Transverse colon (tissue), 4 donors: ENCODE measurements at regions not wholly inside any gene's neighbourhood (a gene's known extent, or its start where the extent isn't known, plus 50 kb on each side); places are given as distances from the start of the nearest gene placed in this dataset.

Experiments used
- DNase-seq: peaks from one replicate; pipeline ENCODE4 v3.0.0-alpha.2; 2019
- H3K27ac ChIP-seq, 4 donors: fragments of 200-600 bp; sonication (generic); 2 replicates each; pipeline ENCODE4 v1.5.1; 2016 to 2018; ENCODE audit warnings: inconsistent platforms in 4 of 4
- H3K27me3 ChIP-seq: fragments of 200-600 bp; sonication (generic); 2 replicates; pipeline ENCODE4 v1.5.1; 2017; ENCODE audit warnings: inconsistent platforms
- H3K36me3 ChIP-seq, 4 donors: fragments of 200-600 bp; sonication (generic); 2 replicates each; pipeline ENCODE4 v1.5.1; 2017 to 2019; ENCODE audit warnings: inconsistent platforms in 4 of 4
- H3K4me1 ChIP-seq, 4 donors: fragments of 200-600 bp; sonication (generic); 2 replicates each; pipeline ENCODE4 v1.5.1; 2017 to 2020; ENCODE audit warnings: inconsistent platforms in 4 of 4
- H3K4me3 ChIP-seq, 4 donors: fragments of 200-600 bp; sonication (generic); 1 replicate in 1 of 4; 2 replicates in 3 of 4; pipeline versions ENCODE4 v1.5.1 to v1.6.1; 2017 to 2019; ENCODE audit warnings: inconsistent platforms in 4 of 4
- H3K9me3 ChIP-seq, 2 donors: fragments of 200-600 bp; sonication (generic); 2 replicates each; pipeline ENCODE4 v1.5.1; 2017 to 2019; ENCODE audit warnings: inconsistent platforms in 2 of 2
- EP300 ChIP-seq: sonication (generic); formaldehyde crosslinking; IDR thresholded peaks from one replicate; pipeline ENCODE4 v1.6.1; 2017; ENCODE audit warnings: antibody characterized with exemption, low read depth
- POLR2A ChIP-seq: fragments of 450-650 bp; IDR thresholded peaks from one replicate; pipeline ENCODE4 v1.6.1; 2016; ENCODE audit warnings: antibody characterized with exemption, mild to moderate bottlenecking, moderate library complexity
- POLR2AphosphoS5 ChIP-seq, 3 donors: sonication (generic); formaldehyde crosslinking; IDR thresholded peaks; one replicate each; pipeline ENCODE4 v1.6.1; 2016; ENCODE audit warnings: antibody characterized with exemption in 3 of 3
- WGBS, 2 donors: methylation state at CpG; one replicate each; pipeline ENCODE4 v1.1.5; 2018; ENCODE audit warnings: low coverage in 1 of 2; 5-methylcytosine and 5-hydroxymethylcytosine counted together
- in situ Hi-C, 4 donors: fragments of 200-750 bp; cut with MboI; loops; one replicate each; pipeline versions ENCODE4 v1.15.0 to v1.15.1; 2017; ENCODE audit warnings: low sequenced_read_pairs in 3 of 4, low pct_ligation_motif_present in 1 of 4, low pct_unique_long_range_greater_than_20kb in 1 of 4
- intact Hi-C: fragments of 100-400 bp; cut with DNase I; formaldehyde crosslinking; loops from one replicate; pipeline ENCODE4 v1.15.1; 2023; ENCODE audit warnings: low total_unique reads
- TF ChIP-seq, protein P1 (sequence below), 5 experiments: fragments of 200-600 bp in 3 of 5; fragments of 450-650 bp in 2 of 5; sonication (generic) in 3 of 5; IDR thresholded peaks; 1 replicate in 2 of 5; 2 replicates in 3 of 5; pipeline ENCODE4 v1.5.1; 2016 to 2017; ENCODE audit warnings: antibody characterized with exemption in 5 of 5, inconsistent platforms in 3 of 5, mild to moderate bottlenecking in 2 of 5, moderate library complexity in 1 of 5

DNA sequence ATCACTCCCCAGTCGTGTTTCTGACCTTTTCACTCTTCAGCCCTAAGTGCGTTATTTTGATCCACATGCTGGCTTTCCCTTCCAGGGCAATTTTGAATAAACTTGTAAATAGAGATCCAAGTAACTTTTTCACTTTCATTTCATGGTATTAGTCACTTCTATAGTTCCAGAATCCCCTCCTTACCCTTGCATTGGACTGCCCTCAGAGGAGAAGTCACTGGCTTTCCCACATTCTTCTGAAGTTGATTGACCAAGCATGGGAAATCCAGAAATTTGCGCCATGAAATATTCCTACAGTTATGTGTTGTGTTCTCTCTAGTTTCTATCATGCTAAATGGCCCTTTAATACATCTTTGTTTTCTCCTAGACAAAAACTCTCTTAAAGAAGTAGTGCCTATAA lies 177.3 kb upstream of the GORAB start:
- Histone ChIP-seq H3K27ac (no peak overlapping the region), H3K4me3 (no peak overlapping the region), H3K27me3 (no peaks in the 10 kb centered on the region), H3K36me3 (no peaks in the 10 kb centered on the region), H3K4me1 (no peaks in the 10 kb centered on the region), H3K9me3 (no peaks in the 10 kb centered on the region)
- DNase-seq: no peak
- TF ChIP-seq, protein P1, sequence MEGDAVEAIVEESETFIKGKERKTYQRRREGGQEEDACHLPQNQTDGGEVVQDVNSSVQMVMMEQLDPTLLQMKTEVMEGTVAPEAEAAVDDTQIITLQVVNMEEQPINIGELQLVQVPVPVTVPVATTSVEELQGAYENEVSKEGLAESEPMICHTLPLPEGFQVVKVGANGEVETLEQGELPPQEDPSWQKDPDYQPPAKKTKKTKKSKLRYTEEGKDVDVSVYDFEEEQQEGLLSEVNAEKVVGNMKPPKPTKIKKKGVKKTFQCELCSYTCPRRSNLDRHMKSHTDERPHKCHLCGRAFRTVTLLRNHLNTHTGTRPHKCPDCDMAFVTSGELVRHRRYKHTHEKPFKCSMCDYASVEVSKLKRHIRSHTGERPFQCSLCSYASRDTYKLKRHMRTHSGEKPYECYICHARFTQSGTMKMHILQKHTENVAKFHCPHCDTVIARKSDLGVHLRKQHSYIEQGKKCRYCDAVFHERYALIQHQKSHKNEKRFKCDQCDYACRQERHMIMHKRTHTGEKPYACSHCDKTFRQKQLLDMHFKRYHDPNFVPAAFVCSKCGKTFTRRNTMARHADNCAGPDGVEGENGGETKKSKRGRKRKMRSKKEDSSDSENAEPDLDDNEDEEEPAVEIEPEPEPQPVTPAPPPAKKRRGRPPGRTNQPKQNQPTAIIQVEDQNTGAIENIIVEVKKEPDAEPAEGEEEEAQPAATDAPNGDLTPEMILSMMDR (IDR thresholded peaks at IDR 0.05): no peak
- TF ChIP-seq POLR2AphosphoS5 (IDR thresholded peaks at IDR 0.05) (no peak), EP300 (no peak), POLR2A (no peak)
- in situ Hi-C loops (no loop called here), intact Hi-C loops (no loop called here)
- 43 to 78% methylated on average over 2 to 3 of the region's 3 CpGs for WGBS, 2 donors

DNA sequence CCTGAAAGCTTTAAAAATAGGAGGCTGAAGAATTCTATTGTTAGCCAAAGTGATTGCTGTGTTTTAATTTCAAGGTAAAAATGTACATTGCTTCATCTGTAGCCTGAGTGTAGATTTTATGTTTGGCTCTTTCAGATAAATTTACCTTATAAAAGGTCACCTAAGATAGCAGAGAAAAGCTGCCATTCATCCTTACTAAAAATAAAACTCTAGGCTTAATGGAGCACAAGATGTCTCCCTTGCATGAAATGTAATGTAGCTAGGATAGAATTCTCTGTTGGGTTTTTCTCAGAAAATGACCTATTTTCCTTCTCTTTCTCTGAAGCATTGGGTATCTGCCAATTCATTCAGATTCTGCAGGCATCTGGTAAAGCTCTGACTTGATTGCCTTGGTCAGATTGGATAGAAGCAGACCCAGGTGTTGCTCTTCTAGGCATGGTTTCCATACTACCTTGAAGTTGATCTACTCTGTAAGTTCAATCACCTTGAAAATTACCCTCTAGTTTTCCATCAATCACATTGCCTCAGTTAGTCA lies 176.6 kb upstream of the GORAB start:
- DNase-seq: no peak
- TF ChIP-seq POLR2A (no peak), EP300 (no peak), POLR2AphosphoS5 (IDR thresholded peaks at IDR 0.05) (no peak)
- TF ChIP-seq, protein P1 (IDR thresholded peaks at IDR 0.05): no peak
- H3K4me3 ChIP-seq: no peak overlapping the region
- in situ Hi-C loops (no loop called here), intact Hi-C loops (no loop called here)
- no peaks in the 10 kb centered on the region for H3K36me3 ChIP-seq
- no peaks in the 10 kb centered on the region for H3K27me3 ChIP-seq
- no peaks in the 10 kb centered on the region for H3K9me3 ChIP-seq
- H3K27ac ChIP-seq: no peak overlapping the region
- H3K4me1 ChIP-seq: no peaks in the 10 kb centered on the region

DNA sequence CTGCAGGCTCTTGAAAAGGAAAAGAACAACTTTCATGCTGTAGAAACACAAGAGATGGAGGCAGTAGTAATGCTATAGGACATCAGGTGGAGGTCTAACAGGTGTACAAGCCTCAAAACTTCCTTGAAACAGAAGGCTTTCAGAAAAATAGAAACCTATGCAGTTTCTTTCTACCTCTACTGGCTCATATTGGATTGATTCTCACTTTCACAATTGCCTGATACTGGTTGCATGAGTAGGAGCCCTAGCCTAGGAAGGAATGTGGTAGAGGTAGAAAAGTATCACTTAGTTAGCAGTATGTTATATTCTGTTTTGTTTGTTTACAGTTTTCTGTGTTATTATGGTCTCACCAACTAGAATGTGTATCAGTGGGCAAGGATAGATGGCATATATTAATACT lies 175.4 kb upstream of the GORAB start:
- in situ Hi-C loops: no loop called here
- intact Hi-C loops: no loop called here
- Histone ChIP-seq H3K27me3 (no peaks in the 10 kb centered on the region), H3K9me3 (no peaks in the 10 kb centered on the region), H3K36me3 (no peaks in the 10 kb centered on the region), H3K4me1 (no peaks in the 10 kb centered on the region), H3K4me3 (no peak overlapping the region), H3K27ac (no peak overlapping the region)
- TF ChIP-seq POLR2A (no peak), POLR2AphosphoS5 (IDR thresholded peaks at IDR 0.05) (no peak), EP300 (no peak)
- TF ChIP-seq, protein P1 (IDR thresholded peaks at IDR 0.05): no peak
- DNase-seq: no peak

DNA sequence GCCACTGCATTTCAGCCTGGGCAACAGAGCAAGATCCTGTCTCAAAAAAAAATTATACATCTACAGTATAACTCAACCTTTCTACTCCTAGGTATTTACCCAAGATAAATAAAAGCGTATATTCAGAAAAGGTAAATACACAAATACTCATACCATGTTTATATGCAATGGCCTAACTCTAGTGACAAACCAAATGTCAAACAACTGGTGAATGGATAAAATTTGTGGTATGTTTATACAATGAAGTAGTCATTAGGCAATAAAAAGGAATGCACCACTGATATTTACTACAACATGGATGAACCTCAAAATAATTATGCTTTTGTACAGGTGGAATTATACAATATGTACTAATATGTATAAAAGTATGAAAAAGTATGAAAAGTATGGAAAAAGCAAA lies 174.2 kb upstream of the GORAB start:
- Histone ChIP-seq H3K27ac (no peak overlapping the region), H3K36me3 (no peaks in the 10 kb centered on the region), H3K27me3 (no peaks in the 10 kb centered on the region), H3K4me3 (no peak overlapping the region), H3K9me3 (no peaks in the 10 kb centered on the region), H3K4me1 (no peaks in the 10 kb centered on the region)
- TF ChIP-seq EP300 (no peak), POLR2AphosphoS5 (IDR thresholded peaks at IDR 0.05) (no peak), POLR2A (no peak)
- in situ Hi-C loops (no loop called here), intact Hi-C loops (no loop called here)
- DNase-seq: no peak
- 66 to 78% methylated on average over 1 of the region's 1 CpG for WGBS, 2 donors

DNA sequence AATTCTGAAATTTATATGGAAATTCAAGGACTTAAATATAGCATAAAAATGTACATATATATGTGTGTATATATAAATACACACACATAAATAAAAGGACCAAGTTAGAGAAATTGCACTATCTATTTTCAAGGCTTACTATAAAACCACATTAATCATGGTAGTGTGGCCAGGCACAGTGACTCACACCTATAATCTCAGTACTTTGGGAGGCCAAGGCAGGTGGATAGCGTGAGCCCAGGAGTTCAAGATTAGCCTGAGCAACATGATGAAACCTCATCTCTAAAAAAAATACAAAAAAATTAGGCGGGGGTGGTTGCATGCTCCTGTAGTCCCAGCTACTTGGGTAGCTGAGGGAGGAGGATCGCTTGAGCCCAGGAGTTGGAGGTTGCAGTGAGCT lies 171.4 kb upstream of the GORAB start:
- H3K36me3 ChIP-seq: no peaks in the 10 kb centered on the region
- TF ChIP-seq EP300 (no peak), POLR2AphosphoS5 (IDR thresholded peaks at IDR 0.05) (no peak), POLR2A (no peak)
- WGBS, 2 donors: 84 to 100% methylated on average over 1 to 3 of the region's 3 CpGs
- no peak overlapping the region for H3K4me3 ChIP-seq
- no peaks in the 10 kb centered on the region for H3K27me3 ChIP-seq
- H3K9me3 ChIP-seq: no peaks in the 10 kb centered on the region
- in situ Hi-C loops (no loop called here), intact Hi-C loops (no loop called here)
- no peak for DNase-seq
- H3K27ac ChIP-seq: no peak overlapping the region
- no peaks in the 10 kb centered on the region for H3K4me1 ChIP-seq
